ENCODE measurements at regions not wholly inside any gene's neighbourhood (a gene's known extent, or its start where the extent isn't known, plus 50 kb on each side); places are given as distances from the start of the nearest gene placed in this dataset.

- no peak for TF ChIP-seq SMAD5 (IDR thresholded peaks at IDR 0.05; ENCODE audit: low read depth)
- TF ChIP-seq USF1 (IDR thresholded peaks at IDR 0.05; ENCODE audit: borderline replicate concordance, extremely low read length, insufficient read depth, low read depth, low read length), result no peak
- no peak for TF ChIP-seq SP1 (IDR thresholded peaks at IDR 0.05; ENCODE audit: low read depth, low read length)
- no peak for TF ChIP-seq CTCF (IDR thresholded peaks at IDR 0.05 in 2 of 3, conservative IDR thresholded peaks at IDR 0.05 in 1 of 3; ENCODE audit: control insufficient read depth in 2 of 3, extremely low read depth in 1 of 3, insufficient read depth in 1 of 3, low read depth in 3 of 3, low read length in 3 of 3)
- TF ChIP-seq YY1 (IDR thresholded peaks at IDR 0.05; ENCODE audit: low read depth, low read length), result no peak
- no peak for TF ChIP-seq POLR2AphosphoS5 (IDR thresholded peaks at IDR 0.05; ENCODE audit: low read length)
- no peak for TF ChIP-seq MYC (IDR thresholded peaks at IDR 0.05; ENCODE audit: insufficient read depth, insufficient read length, insufficient replicate concordance, low read length, severe bottlenecking)
Observed at GRCh38 chr6:90997076-90997475, 410.2 kb upstream of the MAP3K7 start.

All from GM12878 (cell line).